ENCODE measurements at regions not wholly inside any gene's neighbourhood (a gene's known extent, or its start where the extent isn't known, plus 50 kb on each side); places are given as distances from the start of the nearest gene placed in this dataset.
A peak's percentile ranks its signal among the peaks of the same experiment; 100 is the strongest.

DNA sequence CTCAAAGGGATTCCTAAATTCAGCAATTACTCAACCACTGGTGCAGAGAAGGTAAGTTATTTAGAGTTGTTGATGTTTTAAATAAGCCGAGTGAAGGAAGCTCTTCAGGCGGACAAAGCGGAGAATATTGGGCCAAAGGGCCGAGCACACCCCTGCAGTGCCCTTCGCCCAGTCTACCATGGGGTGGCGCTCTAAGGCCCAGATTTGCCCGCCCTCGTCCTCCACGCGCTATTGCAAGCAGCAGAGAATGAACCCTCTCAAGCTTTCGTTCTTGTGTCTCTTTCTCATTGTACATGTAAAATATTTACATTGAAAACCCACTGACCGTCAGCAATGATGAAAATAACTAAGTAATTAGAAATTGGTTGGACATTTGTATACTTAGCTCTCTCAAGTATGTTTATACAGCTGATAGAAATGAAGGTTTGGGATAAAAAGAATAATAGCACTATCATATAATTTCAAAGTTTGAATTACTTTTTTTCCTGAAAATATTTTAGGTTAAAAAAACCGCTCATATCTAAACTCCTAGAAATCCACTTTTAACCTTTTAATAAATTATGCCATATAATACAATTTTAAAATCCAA is 195.0 kb upstream of the CEP162 start:
- H3K79me2 ChIP-seq (ENCODE audit: insufficient read depth, low read length) = no peaks in the 10 kb centered on the region
- H4K20me1 ChIP-seq (ENCODE audit: insufficient read depth, low read length) = no peaks in the 10 kb centered on the region
- no peaks in the 10 kb centered on the region for H3K9me3 ChIP-seq (ENCODE audit: low read length)
- no peaks in the 10 kb centered on the region for H3K4me1 ChIP-seq (ENCODE audit: insufficient read depth, low read length)
- H3K36me3 ChIP-seq (replicated peaks in 1 of 2; ENCODE audit: control insufficient read depth in 1 of 2, insufficient read depth in 2 of 2, low read length in 2 of 2) = no peaks in the 10 kb centered on the region
- BruUV-seq (replicated peaks) = no TSS peak
- H3K9ac ChIP-seq (ENCODE audit: insufficient read depth, low read depth, low read length) = no peak overlapping the region
- 9% methylated on average over 13 of the region's 13 CpGs for WGBS (ENCODE audit: low lambda C conversion rate)
- H3K27ac ChIP-seq (ENCODE audit: extremely low read length, insufficient read depth, low read length) = no peak overlapping the region
- no peak overlapping the region for H2AFZ ChIP-seq (ENCODE audit: low read length)
- H3K27me3 ChIP-seq (ENCODE audit: control insufficient read depth in 1 of 2, insufficient read depth in 2 of 2, low read length in 2 of 2) = no peaks in the 10 kb centered on the region; a peak in 1 of 5 replicates
- no peak overlapping the region for H3K4me2 ChIP-seq (ENCODE audit: low read depth, low read length)
- ATAC-seq (peak; percentile 97), FAIRE-seq (peak; percentile 36), DNase-seq (ENCODE audit: low spot score) (peak; percentile 16)
- intact Hi-C loops (cut with micrococcal nuclease; ENCODE audit: unreplicated experiment) (loop anchor here (1.0 to 5.0 kb wide), 3 partner anchors 128 to 901 kb away; no protein-coding TSS in a partner anchor), in situ Hi-C loops (cut with HindIII; ENCODE audit: extremely low pct_ligation_motif_present, low pct_unique_long_range_greater_than_20kb) (loop anchor here (10.0 kb wide), 2 partner anchors 542 to 902 kb away; no protein-coding TSS in a partner anchor)
- TF ChIP-seq STAG1 (CRISPR knock-in tag; IDR thresholded peaks at IDR 0.05) (peak; percentile 72), RAD21 (CRISPR knock-in tag; IDR thresholded peaks at IDR 0.05) (peak; percentile 42; the same call in 1 of the 2 replicates), SMC3 (IDR thresholded peaks at IDR 0.05; ENCODE audit: low read length) (peak; percentile 43; the same call in 1 of the 2 replicates), XRCC5 (optimal IDR thresholded peaks at IDR 0.05; ENCODE audit: low read length) (peak; percentile 25), MED13 (CRISPR knock-in tag; IDR thresholded peaks at IDR 0.05) (no peak), SALL1 (CRISPR knock-in tag; IDR thresholded peaks at IDR 0.05) (0 out of 2 replicates have a peak, but pooled peaks have one; percentile 18), PHF8 (CRISPR knock-in tag; IDR thresholded peaks at IDR 0.05) (no peak), ZSCAN25 (CRISPR knock-in tag; IDR thresholded peaks at IDR 0.05) (0 out of 2 replicates have a peak, but pooled peaks have one; percentile 42)
- TF ChIP-seq, protein P1, sequence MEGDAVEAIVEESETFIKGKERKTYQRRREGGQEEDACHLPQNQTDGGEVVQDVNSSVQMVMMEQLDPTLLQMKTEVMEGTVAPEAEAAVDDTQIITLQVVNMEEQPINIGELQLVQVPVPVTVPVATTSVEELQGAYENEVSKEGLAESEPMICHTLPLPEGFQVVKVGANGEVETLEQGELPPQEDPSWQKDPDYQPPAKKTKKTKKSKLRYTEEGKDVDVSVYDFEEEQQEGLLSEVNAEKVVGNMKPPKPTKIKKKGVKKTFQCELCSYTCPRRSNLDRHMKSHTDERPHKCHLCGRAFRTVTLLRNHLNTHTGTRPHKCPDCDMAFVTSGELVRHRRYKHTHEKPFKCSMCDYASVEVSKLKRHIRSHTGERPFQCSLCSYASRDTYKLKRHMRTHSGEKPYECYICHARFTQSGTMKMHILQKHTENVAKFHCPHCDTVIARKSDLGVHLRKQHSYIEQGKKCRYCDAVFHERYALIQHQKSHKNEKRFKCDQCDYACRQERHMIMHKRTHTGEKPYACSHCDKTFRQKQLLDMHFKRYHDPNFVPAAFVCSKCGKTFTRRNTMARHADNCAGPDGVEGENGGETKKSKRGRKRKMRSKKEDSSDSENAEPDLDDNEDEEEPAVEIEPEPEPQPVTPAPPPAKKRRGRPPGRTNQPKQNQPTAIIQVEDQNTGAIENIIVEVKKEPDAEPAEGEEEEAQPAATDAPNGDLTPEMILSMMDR (CRISPR knock-in tag; IDR thresholded peaks at IDR 0.05) = peak; percentile 74
- TF ChIP-seq, protein P2, sequence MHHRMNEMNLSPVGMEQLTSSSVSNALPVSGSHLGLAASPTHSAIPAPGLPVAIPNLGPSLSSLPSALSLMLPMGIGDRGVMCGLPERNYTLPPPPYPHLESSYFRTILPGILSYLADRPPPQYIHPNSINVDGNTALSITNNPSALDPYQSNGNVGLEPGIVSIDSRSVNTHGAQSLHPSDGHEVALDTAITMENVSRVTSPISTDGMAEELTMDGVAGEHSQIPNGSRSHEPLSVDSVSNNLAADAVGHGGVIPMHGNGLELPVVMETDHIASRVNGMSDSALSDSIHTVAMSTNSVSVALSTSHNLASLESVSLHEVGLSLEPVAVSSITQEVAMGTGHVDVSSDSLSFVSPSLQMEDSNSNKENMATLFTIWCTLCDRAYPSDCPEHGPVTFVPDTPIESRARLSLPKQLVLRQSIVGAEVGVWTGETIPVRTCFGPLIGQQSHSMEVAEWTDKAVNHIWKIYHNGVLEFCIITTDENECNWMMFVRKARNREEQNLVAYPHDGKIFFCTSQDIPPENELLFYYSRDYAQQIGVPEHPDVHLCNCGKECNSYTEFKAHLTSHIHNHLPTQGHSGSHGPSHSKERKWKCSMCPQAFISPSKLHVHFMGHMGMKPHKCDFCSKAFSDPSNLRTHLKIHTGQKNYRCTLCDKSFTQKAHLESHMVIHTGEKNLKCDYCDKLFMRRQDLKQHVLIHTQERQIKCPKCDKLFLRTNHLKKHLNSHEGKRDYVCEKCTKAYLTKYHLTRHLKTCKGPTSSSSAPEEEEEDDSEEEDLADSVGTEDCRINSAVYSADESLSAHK (CRISPR knock-in tag; IDR thresholded peaks at IDR 0.05; ENCODE audit: borderline replicate concordance) = no peak
- TF ChIP-seq, protein P3, sequence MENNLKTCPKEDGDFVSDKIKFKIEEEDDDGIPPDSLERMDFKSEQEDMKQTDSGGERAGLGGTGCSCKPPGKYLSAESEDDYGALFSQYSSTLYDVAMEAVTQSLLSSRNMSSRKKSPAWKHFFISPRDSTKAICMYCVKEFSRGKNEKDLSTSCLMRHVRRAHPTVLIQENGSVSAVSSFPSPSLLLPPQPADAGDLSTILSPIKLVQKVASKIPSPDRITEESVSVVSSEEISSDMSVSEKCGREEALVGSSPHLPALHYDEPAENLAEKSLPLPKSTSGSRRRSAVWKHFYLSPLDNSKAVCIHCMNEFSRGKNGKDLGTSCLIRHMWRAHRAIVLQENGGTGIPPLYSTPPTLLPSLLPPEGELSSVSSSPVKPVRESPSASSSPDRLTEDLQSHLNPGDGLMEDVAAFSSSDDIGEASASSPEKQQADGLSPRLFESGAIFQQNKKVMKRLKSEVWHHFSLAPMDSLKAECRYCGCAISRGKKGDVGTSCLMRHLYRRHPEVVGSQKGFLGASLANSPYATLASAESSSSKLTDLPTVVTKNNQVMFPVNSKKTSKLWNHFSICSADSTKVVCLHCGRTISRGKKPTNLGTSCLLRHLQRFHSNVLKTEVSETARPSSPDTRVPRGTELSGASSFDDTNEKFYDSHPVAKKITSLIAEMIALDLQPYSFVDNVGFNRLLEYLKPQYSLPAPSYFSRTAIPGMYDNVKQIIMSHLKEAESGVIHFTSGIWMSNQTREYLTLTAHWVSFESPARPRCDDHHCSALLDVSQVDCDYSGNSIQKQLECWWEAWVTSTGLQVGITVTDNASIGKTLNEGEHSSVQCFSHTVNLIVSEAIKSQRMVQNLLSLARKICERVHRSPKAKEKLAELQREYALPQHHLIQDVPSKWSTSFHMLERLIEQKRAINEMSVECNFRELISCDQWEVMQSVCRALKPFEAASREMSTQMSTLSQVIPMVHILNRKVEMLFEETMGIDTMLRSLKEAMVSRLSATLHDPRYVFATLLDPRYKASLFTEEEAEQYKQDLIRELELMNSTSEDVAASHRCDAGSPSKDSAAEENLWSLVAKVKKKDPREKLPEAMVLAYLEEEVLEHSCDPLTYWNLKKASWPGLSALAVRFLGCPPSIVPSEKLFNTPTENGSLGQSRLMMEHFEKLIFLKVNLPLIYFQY (CRISPR knock-in tag; IDR thresholded peaks at IDR 0.05; ENCODE audit: borderline replicate concordance) = no peak
- ChIA-PET POLR2A (no interaction called here), CTCF (ENCODE audit: low intra/inter-chr PET ratio, low total read pairs) (interaction anchor here (1.5 kb wide), 1 partner anchor 901 kb away, joined by 4 read pairs; no protein-coding TSS in a partner anchor)
- H3K4me3 ChIP-seq (replicated peaks in 1 of 3; ENCODE audit: insufficient read depth in 1 of 3, low read depth in 2 of 3, low read length in 3 of 3) = no peak overlapping the region
